ENCODE measurements at regions not wholly inside any gene's neighbourhood (a gene's known extent, or its start where the extent isn't known, plus 50 kb on each side); places are given as distances from the start of the nearest gene placed in this dataset.

GRCh38 chr14:25841226-25841625 is 756.6 kb downstream of the NOVA1 start:
- TF ChIP-seq, protein P1, sequence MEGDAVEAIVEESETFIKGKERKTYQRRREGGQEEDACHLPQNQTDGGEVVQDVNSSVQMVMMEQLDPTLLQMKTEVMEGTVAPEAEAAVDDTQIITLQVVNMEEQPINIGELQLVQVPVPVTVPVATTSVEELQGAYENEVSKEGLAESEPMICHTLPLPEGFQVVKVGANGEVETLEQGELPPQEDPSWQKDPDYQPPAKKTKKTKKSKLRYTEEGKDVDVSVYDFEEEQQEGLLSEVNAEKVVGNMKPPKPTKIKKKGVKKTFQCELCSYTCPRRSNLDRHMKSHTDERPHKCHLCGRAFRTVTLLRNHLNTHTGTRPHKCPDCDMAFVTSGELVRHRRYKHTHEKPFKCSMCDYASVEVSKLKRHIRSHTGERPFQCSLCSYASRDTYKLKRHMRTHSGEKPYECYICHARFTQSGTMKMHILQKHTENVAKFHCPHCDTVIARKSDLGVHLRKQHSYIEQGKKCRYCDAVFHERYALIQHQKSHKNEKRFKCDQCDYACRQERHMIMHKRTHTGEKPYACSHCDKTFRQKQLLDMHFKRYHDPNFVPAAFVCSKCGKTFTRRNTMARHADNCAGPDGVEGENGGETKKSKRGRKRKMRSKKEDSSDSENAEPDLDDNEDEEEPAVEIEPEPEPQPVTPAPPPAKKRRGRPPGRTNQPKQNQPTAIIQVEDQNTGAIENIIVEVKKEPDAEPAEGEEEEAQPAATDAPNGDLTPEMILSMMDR (IDR thresholded peaks at IDR 0.05; ENCODE audit: low read depth, low read length): no peak
- TF ChIP-seq EZH2phosphoT487 (IDR thresholded peaks at IDR 0.05; ENCODE audit: low read depth): no peak
